B cell (primary cell): ENCODE measurements at regions not wholly inside any gene's neighbourhood (a gene's known extent, or its start where the extent isn't known, plus 50 kb on each side); places are given as distances from the start of the nearest gene placed in this dataset.

Experiments
- ATAC-seq: fragments of 200-7000 bp; cut with Tn5 transposase; one replicate; pipeline ENCODE4 v1.10.0; 2021; ENCODE audit warnings: low read depth, mild to moderate bottlenecking, moderate number of reproducible peaks, moderate library complexity
- CTCF ChIA-PET: fragments of 350-600 bp; sonication (Branson Sonifier 250); formaldehyde crosslinking; loops from one replicate; lab custom pipeline; 2021; ENCODE audit warnings: antibody characterized with exemption, inconsistent platforms; lab: Charles Lee
- POLR2A ChIA-PET: fragments of 350-600 bp; sonication (Branson Sonifier 250); formaldehyde crosslinking; loops from one replicate; lab custom pipeline; 2021; ENCODE audit warnings: antibody characterized with exemption; lab: Charles Lee
- DNase-seq: peaks from one replicate; pipeline ENCODE4 v3.0.0; 2013
- H2AFZ ChIP-seq: 2 replicates; pipeline ENCODE4 v1.6.1; 2012; ENCODE audit warnings: mild to moderate bottlenecking, low read depth, low read length; ENCODE audit not compliant: insufficient read depth, poor library complexity, severe bottlenecking
- H3K27ac ChIP-seq, 2 donors: 1 replicate in 1 of 2; 2 replicates in 1 of 2; pipeline ENCODE4 v1.5.1; 2012 to 2013; ENCODE audit warnings: low read length in 2 of 2, mild to moderate bottlenecking in 2 of 2, moderate library complexity in 1 of 2
- H3K27me3 ChIP-seq, 4 experiments: fragments of 200-600 bp in 1 of 4; sonication (generic) in 1 of 4; replicated peaks in 1 of 4; 1 replicate in 2 of 4; 2 replicates in 2 of 4; pipeline versions ENCODE4 v1.6.1 to v1.7.0; 2013 to 2016; ENCODE audit warnings: low read length in 3 of 4, mild to moderate bottlenecking in 2 of 4, mixed read lengths in 1 of 4, moderate library complexity in 1 of 4; ENCODE audit not compliant: insufficient read depth in 4 of 4, control insufficient read depth in 3 of 4; ENCODE audit errors: control extremely low read depth in 1 of 4
- H3K36me3 ChIP-seq, 2 experiments: replicated peaks in 1 of 2; 1 replicate in 1 of 2; 2 replicates in 1 of 2; pipeline versions ENCODE4 v1.6.1 to v1.7.1; 2013; ENCODE audit warnings: low read length in 1 of 2; ENCODE audit not compliant: insufficient read depth in 2 of 2, control insufficient read depth in 1 of 2; ENCODE audit errors: control extremely low read depth in 1 of 2, extremely low read depth in 1 of 2
- H3K4me1 ChIP-seq, 2 donors: fragments of 200-600 bp in 1 of 2; sonication (generic) in 1 of 2; 1 replicate in 1 of 2; 2 replicates in 1 of 2; pipeline versions ENCODE4 v1.5.1 to v1.6.1; 2013 to 2017; ENCODE audit warnings: low read length in 2 of 2; ENCODE audit not compliant: control insufficient read depth in 2 of 2, insufficient read depth in 2 of 2
- H3K4me2 ChIP-seq: replicated peaks from 2 replicates; pipeline ENCODE3; 2012; ENCODE audit warnings: mild to moderate bottlenecking, low read depth, low read length; ENCODE audit not compliant: poor library complexity, severe bottlenecking
- H3K4me3 ChIP-seq, 5 experiments: fragments of 200-600 bp in 1 of 5; sonication (generic) in 1 of 5; 1 replicate in 3 of 5; 2 replicates in 2 of 5; pipeline versions ENCODE4 v1.5.1 to v1.7.0; 2011 to 2016; ENCODE audit warnings: low read length in 4 of 5, mild to moderate bottlenecking in 4 of 5, low read depth in 2 of 5, control low read depth in 1 of 5, moderate library complexity in 1 of 5; ENCODE audit not compliant: insufficient read depth in 1 of 5; ENCODE audit errors: control extremely low read depth in 1 of 5, extremely low read depth in 1 of 5
- H3K79me2 ChIP-seq: fragments of 200-600 bp; sonication (generic); one replicate; pipeline ENCODE4 v1.6.0; 2016; ENCODE audit warnings: low read length; ENCODE audit not compliant: control insufficient read depth, insufficient read depth
- H3K9ac ChIP-seq: fragments of 200-600 bp; sonication (generic); 2 replicates; pipeline ENCODE4 v1.6.1; 2017; ENCODE audit warnings: mild to moderate bottlenecking, low read length, moderate library complexity
- H3K9me3 ChIP-seq, 3 donors: one replicate each; pipeline versions ENCODE4 v1.6.1 to v1.7.1; 2013; ENCODE audit warnings: low read length in 2 of 3; ENCODE audit not compliant: control insufficient read depth in 2 of 3, insufficient read depth in 1 of 3; ENCODE audit errors: control extremely low read depth in 1 of 3
- H4K20me1 ChIP-seq: 2 replicates; pipeline ENCODE4 v1.6.0; 2012; ENCODE audit warnings: mild to moderate bottlenecking, low read length; ENCODE audit not compliant: insufficient read depth, control insufficient read depth, poor library complexity, severe bottlenecking
- H3K27ac Mint-ChIP-seq: one replicate; pipeline ENCODE4 v1.8.0; 2021; ENCODE audit warnings: mixed read lengths
- H3K27me3 Mint-ChIP-seq: one replicate; pipeline ENCODE4 v1.8.0; 2021; ENCODE audit warnings: mixed read lengths
- H3K4me1 Mint-ChIP-seq: one replicate; pipeline ENCODE4 v1.8.0; 2021; ENCODE audit warnings: mixed read lengths
- H3K4me3 Mint-ChIP-seq: one replicate; pipeline ENCODE4 v1.8.0; 2021; ENCODE audit warnings: mixed read lengths
- H3K9me3 Mint-ChIP-seq: one replicate; pipeline ENCODE4 v1.8.0; 2022; ENCODE audit warnings: mixed read lengths; ENCODE audit not compliant: insufficient read depth
- CTCF ChIP-seq: fragments of 200-600 bp; IDR thresholded peaks from one replicate; pipeline ENCODE4 v1.8.0; 2022; ENCODE audit warnings: antibody characterized with exemption, mild to moderate bottlenecking
- EZH2 ChIP-seq: IDR thresholded peaks from 2 replicates; pipeline ENCODE4 v1.6.1; 2012; ENCODE audit warnings: borderline replicate concordance, low read depth, mild to moderate bottlenecking, moderate library complexity, low read length; ENCODE audit not compliant: insufficient read depth, poor library complexity, severe bottlenecking
- WGBS: methylation state at CpG from one replicate; pipeline ENCODE4 v1.1.5; 2013; ENCODE audit warnings: missing lambda C conversion rate; ENCODE audit not compliant: insufficient coverage; 5-methylcytosine and 5-hydroxymethylcytosine counted together
- intact Hi-C: fragments of 100-400 bp; cut with micrococcal nuclease; formaldehyde crosslinking; loops from one replicate; pipeline ENCODE4 v1.10.0; 2022

GRCh38 chr4:83664741-83665140, 128.8 kb downstream of the GPAT3 start:
- Histone ChIP-seq H3K4me1 (no peaks in the 10 kb centered on the region), H3K27ac (no peak overlapping the region), H2AFZ (no peak overlapping the region), H3K9ac (no peak overlapping the region), H3K79me2 (no peaks in the 10 kb centered on the region), H3K9me3 (no peaks in the 10 kb centered on the region), H3K36me3 (no peaks in the 10 kb centered on the region), H4K20me1 (no peaks in the 10 kb centered on the region), H3K27me3 (peaks cover 0 to 6% (median 2%) of the 10 kb centered on the region in 4 experiments), H3K4me2 (no peak overlapping the region), H3K4me3 (no peak overlapping the region)
- no peak overlapping the region for H3K4me3 Mint-ChIP-seq
- ChIA-PET POLR2A (no interaction called here), CTCF (interaction anchor here (1.6 kb wide), 1 partner anchor 10 kb away, joined by 5 read pairs; no protein-coding TSS in a partner anchor)
- no peaks in the 10 kb centered on the region for H3K9me3 Mint-ChIP-seq
- H3K27me3 Mint-ChIP-seq = peaks cover 29% of the 10 kb centered on the region
- H3K27ac Mint-ChIP-seq = no peak overlapping the region
- H3K4me1 Mint-ChIP-seq = peaks cover 2% of the 10 kb centered on the region
- TF ChIP-seq EZH2 (no peak), CTCF (no peak)
- intact Hi-C loops = no loop called here
- WGBS = 94% methylated on average over 3 of the region's 5 CpGs
- no peak for ATAC-seq
- no peak for DNase-seq

- Histone ChIP-seq H3K4me3 (no peak overlapping the region), H3K9me3 (no peaks in the 10 kb centered on the region), H2AFZ (no peak overlapping the region), H3K4me2 (no peak overlapping the region), H3K36me3 (no peaks in the 10 kb centered on the region), H3K27me3 (peaks cover 0 to 6% (median 2%) of the 10 kb centered on the region in 4 experiments), H3K27ac (no peak overlapping the region), H4K20me1 (no peaks in the 10 kb centered on the region), H3K9ac (no peak overlapping the region), H3K4me1 (no peaks in the 10 kb centered on the region), H3K79me2 (no peaks in the 10 kb centered on the region)
- H3K9me3 Mint-ChIP-seq = no peaks in the 10 kb centered on the region
- DNase-seq (no peak), ATAC-seq (no peak)
- intact Hi-C loops = no loop called here
- H3K4me3 Mint-ChIP-seq = no peak overlapping the region
- no peak overlapping the region for H3K27ac Mint-ChIP-seq
- peaks cover 30% of the 10 kb centered on the region for H3K27me3 Mint-ChIP-seq
- ChIA-PET CTCF (interaction anchor here (1.0 kb wide), 1 partner anchor 19 kb away, joined by 3 read pairs; no protein-coding TSS in a partner anchor), POLR2A (no interaction called here)
- H3K4me1 Mint-ChIP-seq = peaks cover 2% of the 10 kb centered on the region
- TF ChIP-seq CTCF (no peak), EZH2 (no peak)
- WGBS = 77% methylated on average over 5 of the region's 10 CpGs
Observed at GRCh38 chr4:83664071-83664470, 128.2 kb downstream of the GPAT3 start.
